Ovary (tissue), 3 donors: ENCODE measurements at regions not wholly inside any gene's neighbourhood (a gene's known extent, or its start where the extent isn't known, plus 50 kb on each side); places are given as distances from the start of the nearest gene placed in this dataset.

Source experiments
- POLR2A ChIP-seq: fragments of 450-650 bp; IDR thresholded peaks from one replicate; pipeline ENCODE4 v1.6.1; 2017; ENCODE audit warnings: antibody characterized with exemption, mild to moderate bottlenecking, moderate library complexity
- TF ChIP-seq, protein P1 (sequence below), 3 donors: fragments of 450-650 bp in 2 of 3; fragments of 200-600 bp in 1 of 3; IDR thresholded peaks; one replicate each; pipeline versions ENCODE4 v1.5.1 to v1.8.0; 2016 to 2022; ENCODE audit warnings: antibody characterized with exemption in 3 of 3, mild to moderate bottlenecking in 1 of 3
- donor health status: DM: no; HTN: no; CAD: no.

DNA sequence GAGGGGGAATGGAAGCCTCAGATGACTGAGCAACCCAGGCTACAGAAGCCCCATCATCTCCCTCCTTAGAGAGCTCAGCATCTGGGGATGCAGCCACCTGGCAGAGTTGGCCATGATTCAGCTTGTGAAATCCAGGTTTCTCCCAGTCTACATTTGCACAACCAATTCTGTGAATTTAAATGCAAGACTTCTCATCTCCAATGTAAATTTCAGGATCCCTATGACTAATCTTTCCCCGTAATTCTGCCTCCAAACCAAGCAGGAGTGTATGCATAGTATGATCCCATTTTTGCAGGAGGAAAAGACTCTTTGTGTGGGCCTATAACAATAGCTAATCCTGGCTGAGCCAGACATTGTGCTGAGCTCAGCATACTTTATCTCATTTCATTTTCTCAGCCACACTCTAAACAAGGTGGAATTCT lies 59.6 kb upstream of the IL17B start:
- no peak for TF ChIP-seq POLR2A
- TF ChIP-seq, protein P1, sequence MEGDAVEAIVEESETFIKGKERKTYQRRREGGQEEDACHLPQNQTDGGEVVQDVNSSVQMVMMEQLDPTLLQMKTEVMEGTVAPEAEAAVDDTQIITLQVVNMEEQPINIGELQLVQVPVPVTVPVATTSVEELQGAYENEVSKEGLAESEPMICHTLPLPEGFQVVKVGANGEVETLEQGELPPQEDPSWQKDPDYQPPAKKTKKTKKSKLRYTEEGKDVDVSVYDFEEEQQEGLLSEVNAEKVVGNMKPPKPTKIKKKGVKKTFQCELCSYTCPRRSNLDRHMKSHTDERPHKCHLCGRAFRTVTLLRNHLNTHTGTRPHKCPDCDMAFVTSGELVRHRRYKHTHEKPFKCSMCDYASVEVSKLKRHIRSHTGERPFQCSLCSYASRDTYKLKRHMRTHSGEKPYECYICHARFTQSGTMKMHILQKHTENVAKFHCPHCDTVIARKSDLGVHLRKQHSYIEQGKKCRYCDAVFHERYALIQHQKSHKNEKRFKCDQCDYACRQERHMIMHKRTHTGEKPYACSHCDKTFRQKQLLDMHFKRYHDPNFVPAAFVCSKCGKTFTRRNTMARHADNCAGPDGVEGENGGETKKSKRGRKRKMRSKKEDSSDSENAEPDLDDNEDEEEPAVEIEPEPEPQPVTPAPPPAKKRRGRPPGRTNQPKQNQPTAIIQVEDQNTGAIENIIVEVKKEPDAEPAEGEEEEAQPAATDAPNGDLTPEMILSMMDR (IDR thresholded peaks at IDR 0.05), result no peak
